ENCODE measurements at regions not wholly inside any gene's neighbourhood (a gene's known extent, or its start where the extent isn't known, plus 50 kb on each side); places are given as distances from the start of the nearest gene placed in this dataset.

- intact Hi-C loops (cut with micrococcal nuclease), result loop anchor here (5.0 to 10.0 kb wide), 3 partner anchors 179 to 641 kb away; no protein-coding TSS in a partner anchor
Measured at GRCh38 chr14:22493753-22494152, 95.3 kb downstream of the DAD1 start.

GRCh38 chr14:22492622-22493542 is 96.1 kb downstream of the DAD1 start:
- intact Hi-C loops (cut with micrococcal nuclease), result loop anchor here (5.0 to 10.0 kb wide), 3 partner anchors 178 to 641 kb away; no protein-coding TSS in a partner anchor

GRCh38 chr14:22491683-22492621 is 97.1 kb downstream of the DAD1 start:
- intact Hi-C loops (cut with micrococcal nuclease), result loop anchor here (2.0 to 10.0 kb wide), 4 partner anchors 177 to 640 kb away; no protein-coding TSS in a partner anchor

- intact Hi-C loops (cut with micrococcal nuclease), result loop anchor here (2.0 to 10.0 kb wide), 4 partner anchors 176 to 639 kb away; no protein-coding TSS in a partner anchor
Measured at GRCh38 chr14:22491053-22491452, 98.0 kb downstream of the DAD1 start.

- intact Hi-C loops (cut with micrococcal nuclease), result loop anchor here (2.0 to 10.0 kb wide), 4 partner anchors 175 to 638 kb away; no protein-coding TSS in a partner anchor
Measured at GRCh38 chr14:22489957-22490950, 98.8 kb downstream of the DAD1 start.

- intact Hi-C loops (cut with micrococcal nuclease), result no loop called here
Measured at GRCh38 chr14:22489244-22489545, 99.8 kb downstream of the DAD1 start.

- intact Hi-C loops (cut with micrococcal nuclease), result no loop called here
Measured at GRCh38 chr14:22488522-22489243, 100.3 kb downstream of the DAD1 start.

- intact Hi-C loops (cut with micrococcal nuclease), result no loop called here
Measured at GRCh38 chr14:22487941-22488340, 101.1 kb downstream of the DAD1 start.

- intact Hi-C loops (cut with micrococcal nuclease), result no loop called here
Measured at GRCh38 chr14:22487401-22487800, 101.6 kb downstream of the DAD1 start.

GRCh38 chr14:22486675-22487074 is 102.3 kb downstream of the DAD1 start:
- intact Hi-C loops (cut with micrococcal nuclease), result no loop called here

GRCh38 chr14:22485649-22486048 is 103.4 kb downstream of the DAD1 start:
- intact Hi-C loops (cut with micrococcal nuclease), result no loop called here

GRCh38 chr14:22485178-22485577 is 103.8 kb downstream of the DAD1 start:
- intact Hi-C loops (cut with micrococcal nuclease), result no loop called here

- intact Hi-C loops (cut with micrococcal nuclease), result no loop called here
Measured at GRCh38 chr14:22484632-22485031, 104.4 kb downstream of the DAD1 start.

GRCh38 chr14:22483863-22484593 is 105.0 kb downstream of the DAD1 start:
- intact Hi-C loops (cut with micrococcal nuclease), result no loop called here

GRCh38 chr14:22482782-22483553 is 106.1 kb downstream of the DAD1 start:
- intact Hi-C loops (cut with micrococcal nuclease), result no loop called here

GRCh38 chr14:22482085-22482694 is 106.8 kb downstream of the DAD1 start:
- intact Hi-C loops (cut with micrococcal nuclease), result no loop called here

- intact Hi-C loops (cut with micrococcal nuclease), result no loop called here
Measured at GRCh38 chr14:22481546-22481945, 107.5 kb downstream of the DAD1 start.

Measured in T-helper 1 cell treated with Interleukin-12 subunit alpha and Interleukin-12 subunit beta and Interleukin-4 antibody, amounts not matched to agents 30 ng/mL and 1 ng/mL, for 36 hours (primary cell).